Gastrocnemius medialis (tissue), 4 donors: ENCODE measurements at regions not wholly inside any gene's neighbourhood (a gene's known extent, or its start where the extent isn't known, plus 50 kb on each side); places are given as distances from the start of the nearest gene placed in this dataset.

ENCODE experiments used
- ATAC-seq, 2 donors: fragments of 150-250 bp; one replicate each; pipeline ENCODE4 v1.9.1; 2016
- DNase-seq, 2 donors: peaks; one replicate each; pipeline ENCODE4 v3.0.0-alpha.2; 2019
- H3K27ac ChIP-seq, 4 donors: fragments of 200-600 bp; sonication (generic); 1 replicate in 1 of 4; 2 replicates in 3 of 4; pipeline ENCODE4 v1.5.1; 2016 to 2018; ENCODE audit warnings: mild to moderate bottlenecking in 2 of 4, moderate library complexity in 1 of 4
- H3K27me3 ChIP-seq, 3 donors: fragments of 200-600 bp; sonication (generic) in 2 of 3; 1 replicate in 1 of 3; 2 replicates in 2 of 3; pipeline versions ENCODE4 v1.5.1 to v1.6.0; 2016 to 2019; ENCODE audit warnings: mild to moderate bottlenecking in 1 of 3, moderate library complexity in 1 of 3
- H3K36me3 ChIP-seq, 2 donors: fragments of 200-600 bp; sonication (generic) in 1 of 2; one replicate each; pipeline ENCODE4 v1.5.1; 2017 to 2018
- H3K4me1 ChIP-seq, 2 donors: fragments of 200-600 bp; sonication (generic) in 1 of 2; one replicate each; pipeline ENCODE4 v1.5.1; 2016 to 2017; ENCODE audit warnings: mild to moderate bottlenecking in 2 of 2
- H3K4me3 ChIP-seq, 4 donors: fragments of 200-600 bp; sonication (generic) in 3 of 4; 1 replicate in 1 of 4; 2 replicates in 3 of 4; pipeline ENCODE4 v1.5.1; 2016 to 2019; ENCODE audit warnings: mild to moderate bottlenecking in 2 of 4
- H3K9me3 ChIP-seq, 3 donors: fragments of 200-600 bp; sonication (generic) in 2 of 3; 1 replicate in 1 of 3; 2 replicates in 2 of 3; pipeline ENCODE4 v1.5.1; 2016 to 2019
- POLR2A ChIP-seq, 2 donors: fragments of 450-650 bp; IDR thresholded peaks; one replicate each; pipeline ENCODE4 v1.6.1; 2017; ENCODE audit warnings: antibody characterized with exemption in 2 of 2, mild to moderate bottlenecking in 2 of 2, moderate library complexity in 2 of 2
- in situ Hi-C, 4 donors: fragments of 200-750 bp; cut with MboI; loops; one replicate each; pipeline versions ENCODE4 v1.15.0 to v1.8.0; 2017; ENCODE audit warnings: low sequenced_read_pairs in 4 of 4
- intact Hi-C: fragments of 100-400 bp; cut with DNase I; formaldehyde crosslinking; loops from one replicate; pipeline ENCODE4 v1.15.1; 2023; ENCODE audit warnings: low total_unique reads
- TF ChIP-seq, protein P1 (sequence below), 5 experiments: fragments of 450-650 bp in 3 of 5; fragments of 200-600 bp in 2 of 5; sonication (generic) in 2 of 5; IDR thresholded peaks in 4 of 5; conservative IDR thresholded peaks in 1 of 5; 1 replicate in 4 of 5; 2 replicates in 1 of 5; pipeline ENCODE4 v1.5.1; 2016 to 2019; ENCODE audit warnings: antibody characterized with exemption in 5 of 5, mild to moderate bottlenecking in 3 of 5, moderate library complexity in 3 of 5

DNA sequence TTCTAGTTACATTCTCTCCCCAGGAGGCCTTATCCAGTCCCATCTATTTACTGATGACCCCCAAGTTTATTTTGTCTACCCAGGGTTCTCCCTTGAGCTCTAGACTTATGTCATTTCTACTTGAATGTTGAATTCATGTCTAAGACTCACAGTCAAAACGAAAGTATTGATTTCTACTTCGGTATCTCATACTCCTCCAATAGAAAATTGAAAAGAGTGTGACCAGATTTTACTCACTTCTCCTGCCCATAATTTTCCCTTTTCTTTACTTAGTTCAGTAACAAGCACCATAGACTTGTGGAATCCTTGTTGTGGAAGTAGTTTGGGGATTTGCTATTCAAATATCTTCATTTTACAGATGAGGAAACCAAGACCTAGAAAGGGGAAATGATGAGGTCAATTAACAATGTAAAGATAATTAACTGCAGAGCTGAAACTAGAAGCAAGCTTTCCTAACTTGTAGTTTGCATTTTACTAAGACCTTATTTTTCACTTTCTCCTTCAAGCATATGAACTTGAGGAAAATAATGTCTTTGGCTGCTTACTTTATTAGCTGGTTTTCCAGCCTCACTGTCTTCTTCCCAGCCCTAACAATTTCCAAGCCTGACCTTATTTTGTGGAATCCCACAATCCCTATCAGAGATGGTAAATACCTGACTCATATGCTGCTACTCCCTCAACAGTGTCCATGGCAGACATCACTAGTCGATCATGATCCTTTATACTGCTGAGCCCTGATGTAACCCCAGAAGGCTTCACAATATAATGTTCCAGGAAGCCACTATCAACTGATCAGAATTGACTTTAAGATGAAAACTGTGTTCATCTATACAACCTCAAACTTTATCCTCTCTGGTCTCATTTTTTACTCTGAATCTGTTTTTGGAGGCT lies 123.9 kb upstream of the AGBL1 start:
- Histone ChIP-seq H3K4me3 (no peak overlapping the region), H3K36me3 (no peaks in the 10 kb centered on the region), H3K4me1 (no peaks in the 10 kb centered on the region), H3K27me3 (no peaks in the 10 kb centered on the region), H3K27ac (no peak overlapping the region), H3K9me3 (no peaks in the 10 kb centered on the region)
- no peak for DNase-seq
- ATAC-seq: no peak
- in situ Hi-C loops: no loop called here
- TF ChIP-seq, protein P1, sequence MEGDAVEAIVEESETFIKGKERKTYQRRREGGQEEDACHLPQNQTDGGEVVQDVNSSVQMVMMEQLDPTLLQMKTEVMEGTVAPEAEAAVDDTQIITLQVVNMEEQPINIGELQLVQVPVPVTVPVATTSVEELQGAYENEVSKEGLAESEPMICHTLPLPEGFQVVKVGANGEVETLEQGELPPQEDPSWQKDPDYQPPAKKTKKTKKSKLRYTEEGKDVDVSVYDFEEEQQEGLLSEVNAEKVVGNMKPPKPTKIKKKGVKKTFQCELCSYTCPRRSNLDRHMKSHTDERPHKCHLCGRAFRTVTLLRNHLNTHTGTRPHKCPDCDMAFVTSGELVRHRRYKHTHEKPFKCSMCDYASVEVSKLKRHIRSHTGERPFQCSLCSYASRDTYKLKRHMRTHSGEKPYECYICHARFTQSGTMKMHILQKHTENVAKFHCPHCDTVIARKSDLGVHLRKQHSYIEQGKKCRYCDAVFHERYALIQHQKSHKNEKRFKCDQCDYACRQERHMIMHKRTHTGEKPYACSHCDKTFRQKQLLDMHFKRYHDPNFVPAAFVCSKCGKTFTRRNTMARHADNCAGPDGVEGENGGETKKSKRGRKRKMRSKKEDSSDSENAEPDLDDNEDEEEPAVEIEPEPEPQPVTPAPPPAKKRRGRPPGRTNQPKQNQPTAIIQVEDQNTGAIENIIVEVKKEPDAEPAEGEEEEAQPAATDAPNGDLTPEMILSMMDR (IDR thresholded peaks at IDR 0.05 in 4 of 5, conservative IDR thresholded peaks at IDR 0.05 in 1 of 5): no peak
- TF ChIP-seq POLR2A (IDR thresholded peaks at IDR 0.05): no peak
- intact Hi-C loops: no loop called here

- no peak for TF ChIP-seq POLR2A (IDR thresholded peaks at IDR 0.05)
- TF ChIP-seq, protein P1 (IDR thresholded peaks at IDR 0.05 in 4 of 5, conservative IDR thresholded peaks at IDR 0.05 in 1 of 5): no peak
- Histone ChIP-seq H3K27me3 (no peaks in the 10 kb centered on the region), H3K9me3 (no peaks in the 10 kb centered on the region), H3K27ac (no peak overlapping the region), H3K4me3 (no peak overlapping the region), H3K36me3 (no peaks in the 10 kb centered on the region), H3K4me1 (no peaks in the 10 kb centered on the region)
- ATAC-seq (no peak), DNase-seq (no peak)
- intact Hi-C loops: no loop called here
- in situ Hi-C loops: no loop called here
These were observed 123.0 kb upstream of the AGBL1 start for GRCh38 chr15:85956532-85957275.

- no peak for ATAC-seq
- intact Hi-C loops (no loop called here), in situ Hi-C loops (no loop called here)
- Histone ChIP-seq H3K27me3 (no peaks in the 10 kb centered on the region), H3K27ac (no peak overlapping the region), H3K4me3 (no peak overlapping the region), H3K36me3 (no peaks in the 10 kb centered on the region), H3K4me1 (no peaks in the 10 kb centered on the region), H3K9me3 (no peaks in the 10 kb centered on the region)
- TF ChIP-seq, protein P1 (IDR thresholded peaks at IDR 0.05 in 4 of 5, conservative IDR thresholded peaks at IDR 0.05 in 1 of 5): no peak
- TF ChIP-seq POLR2A (IDR thresholded peaks at IDR 0.05): no peak
- no peak for DNase-seq
These were observed 120.1 kb upstream of the AGBL1 start for GRCh38 chr15:85959611-85960010.

DNA sequence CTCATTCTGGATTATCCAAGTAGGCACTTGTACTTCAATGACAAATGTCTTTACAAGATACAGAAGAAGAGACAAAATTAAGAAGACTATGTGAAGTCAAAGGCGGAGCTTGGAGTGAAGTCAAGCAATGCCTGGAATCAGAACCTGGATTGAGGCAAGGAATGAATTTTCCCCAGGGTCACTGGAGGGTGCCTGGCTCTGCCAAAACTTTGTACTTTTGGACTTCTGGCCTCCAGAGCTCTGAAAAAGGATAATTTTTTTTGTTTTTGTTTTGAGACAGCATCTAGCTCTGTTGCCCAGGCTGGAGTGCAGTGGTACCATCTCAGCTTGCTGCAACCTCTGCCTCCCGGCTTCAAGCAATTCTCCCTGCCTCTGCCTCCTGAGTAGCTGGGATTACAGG lies 119.3 kb upstream of the AGBL1 start:
- no peak for DNase-seq
- in situ Hi-C loops: no loop called here
- ATAC-seq: no peak

More for the DNA sequence above, 119.3 kb upstream of the AGBL1 start:
- TF ChIP-seq POLR2A (IDR thresholded peaks at IDR 0.05): no peak
- TF ChIP-seq, protein P1 (IDR thresholded peaks at IDR 0.05 in 4 of 5, conservative IDR thresholded peaks at IDR 0.05 in 1 of 5): no peak
- intact Hi-C loops: no loop called here
- H3K27me3 ChIP-seq: no peaks in the 10 kb centered on the region
- H3K4me3 ChIP-seq: no peak overlapping the region
- no peaks in the 10 kb centered on the region for H3K9me3 ChIP-seq
- no peak overlapping the region for H3K27ac ChIP-seq
- H3K36me3 ChIP-seq: no peaks in the 10 kb centered on the region
- no peaks in the 10 kb centered on the region for H3K4me1 ChIP-seq
